Calu3 (cell line): ENCODE measurements at regions not wholly inside any gene's neighbourhood (a gene's known extent, or its start where the extent isn't known, plus 50 kb on each side); places are given as distances from the start of the nearest gene placed in this dataset.

Experiments
- BruUV-seq: library from RNA; stranded (reverse); fragments of 400-500 nt; replicated peaks from 2 replicates; lab custom pipeline; 2021; lab: Mats Ljungman, UMichigan
- CTCF ChIA-PET: fragments of 300-600 bp; sonication (Branson Sonifier 250); formaldehyde crosslinking; loops from one replicate; lab custom pipeline; 2022; ENCODE audit warnings: antibody characterized with exemption; lab: Charles Lee
- DNase-seq: peaks from one replicate; pipeline ENCODE4 v3.0.0; 2022
- H3K27ac Mint-ChIP-seq: one replicate; pipeline ENCODE4 v1.8.0; 2022; ENCODE audit warnings: mixed read lengths; ENCODE audit not compliant: unreplicated experiment
- H3K27me3 Mint-ChIP-seq: one replicate; pipeline ENCODE4 v1.8.0; 2022; ENCODE audit warnings: mixed read lengths; ENCODE audit not compliant: unreplicated experiment
- H3K36me3 Mint-ChIP-seq: one replicate; pipeline ENCODE4 v1.8.0; 2022; ENCODE audit warnings: mild to moderate bottlenecking, moderate library complexity, mixed read lengths; ENCODE audit not compliant: insufficient read depth, unreplicated experiment
- H3K4me1 Mint-ChIP-seq: one replicate; pipeline ENCODE4 v1.8.0; 2022; ENCODE audit warnings: mild to moderate bottlenecking, low read depth, mixed read lengths; ENCODE audit not compliant: unreplicated experiment
- H3K4me3 Mint-ChIP-seq: one replicate; pipeline ENCODE4 v1.8.0; 2022; ENCODE audit warnings: mild to moderate bottlenecking, low read depth, moderate library complexity, mixed read lengths; ENCODE audit not compliant: unreplicated experiment
- H3K9me3 Mint-ChIP-seq: one replicate; pipeline ENCODE4 v1.8.0; 2022; ENCODE audit warnings: low read depth, mixed read lengths; ENCODE audit not compliant: unreplicated experiment
- intact Hi-C: fragments of 100-400 bp; cut with micrococcal nuclease; formaldehyde crosslinking; loops from one replicate; pipeline ENCODE4 v1.10.0; 2022; ENCODE audit not compliant: unreplicated experiment
- TF ChIP-seq, protein P1 (sequence below): fragments of 200-600 bp; IDR thresholded peaks from one replicate; pipeline ENCODE4 v1.8.0; 2022; ENCODE audit warnings: antibody characterized with exemption; ENCODE audit not compliant: unreplicated experiment

DNA sequence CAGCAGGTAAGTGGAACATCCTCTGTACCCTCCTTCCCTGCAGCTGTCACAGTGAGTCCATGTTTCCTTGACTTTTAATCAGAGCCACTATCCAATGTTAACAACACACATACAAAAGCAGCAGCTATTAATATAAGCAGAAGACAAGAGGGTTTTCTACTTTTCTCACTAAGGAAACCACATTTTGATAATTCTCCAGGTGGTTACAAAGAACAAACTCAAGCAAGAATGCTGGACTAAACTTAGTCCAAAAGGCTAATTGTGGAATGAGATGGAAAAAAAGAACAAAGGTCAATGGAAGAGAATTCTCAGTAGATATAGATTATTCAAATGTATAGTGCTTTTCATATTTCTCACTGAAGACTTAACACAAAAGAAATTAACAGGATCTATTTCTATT lies 176.9 kb upstream of the SLC39A10 start:
- intact Hi-C loops = no loop called here
- Mint-ChIP-seq H3K27ac (no peak overlapping the region), H3K4me1 (peaks cover 13% of the 10 kb centered on the region), H3K9me3 (peaks cover 2% of the 10 kb centered on the region), H3K36me3 (no peaks in the 10 kb centered on the region), H3K27me3 (no peaks in the 10 kb centered on the region), H3K4me3 (no peak overlapping the region)
- BruUV-seq = no TSS peak
- DNase-seq = no peak
- TF ChIP-seq, protein P1, sequence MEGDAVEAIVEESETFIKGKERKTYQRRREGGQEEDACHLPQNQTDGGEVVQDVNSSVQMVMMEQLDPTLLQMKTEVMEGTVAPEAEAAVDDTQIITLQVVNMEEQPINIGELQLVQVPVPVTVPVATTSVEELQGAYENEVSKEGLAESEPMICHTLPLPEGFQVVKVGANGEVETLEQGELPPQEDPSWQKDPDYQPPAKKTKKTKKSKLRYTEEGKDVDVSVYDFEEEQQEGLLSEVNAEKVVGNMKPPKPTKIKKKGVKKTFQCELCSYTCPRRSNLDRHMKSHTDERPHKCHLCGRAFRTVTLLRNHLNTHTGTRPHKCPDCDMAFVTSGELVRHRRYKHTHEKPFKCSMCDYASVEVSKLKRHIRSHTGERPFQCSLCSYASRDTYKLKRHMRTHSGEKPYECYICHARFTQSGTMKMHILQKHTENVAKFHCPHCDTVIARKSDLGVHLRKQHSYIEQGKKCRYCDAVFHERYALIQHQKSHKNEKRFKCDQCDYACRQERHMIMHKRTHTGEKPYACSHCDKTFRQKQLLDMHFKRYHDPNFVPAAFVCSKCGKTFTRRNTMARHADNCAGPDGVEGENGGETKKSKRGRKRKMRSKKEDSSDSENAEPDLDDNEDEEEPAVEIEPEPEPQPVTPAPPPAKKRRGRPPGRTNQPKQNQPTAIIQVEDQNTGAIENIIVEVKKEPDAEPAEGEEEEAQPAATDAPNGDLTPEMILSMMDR = no peak
- CTCF ChIA-PET = no interaction called here

- Mint-ChIP-seq H3K36me3 (no peaks in the 10 kb centered on the region), H3K9me3 (peaks cover 2% of the 10 kb centered on the region), H3K4me1 (peaks cover 13% of the 10 kb centered on the region), H3K27ac (no peak overlapping the region), H3K4me3 (no peak overlapping the region), H3K27me3 (no peaks in the 10 kb centered on the region)
- no TSS peak for BruUV-seq
- DNase-seq = no peak
- CTCF ChIA-PET = no interaction called here
- TF ChIP-seq, protein P1 = no peak
- intact Hi-C loops = no loop called here
Observed at GRCh38 chr2:195479407-195479806, 177.6 kb upstream of the SLC39A10 start.

GRCh38 chr2:195477996-195478382 lies 179.0 kb upstream of the SLC39A10 start:
- H3K9me3 Mint-ChIP-seq = peaks cover 2% of the 10 kb centered on the region
- no peaks in the 10 kb centered on the region for H3K27me3 Mint-ChIP-seq
- no peak overlapping the region for H3K27ac Mint-ChIP-seq
- BruUV-seq = no TSS peak
- intact Hi-C loops = no loop called here
- H3K4me3 Mint-ChIP-seq = no peak overlapping the region
- H3K4me1 Mint-ChIP-seq = peaks cover 13% of the 10 kb centered on the region
- TF ChIP-seq, protein P1 = no peak
- CTCF ChIA-PET = no interaction called here
- no peak for DNase-seq
- H3K36me3 Mint-ChIP-seq = no peaks in the 10 kb centered on the region

DNA sequence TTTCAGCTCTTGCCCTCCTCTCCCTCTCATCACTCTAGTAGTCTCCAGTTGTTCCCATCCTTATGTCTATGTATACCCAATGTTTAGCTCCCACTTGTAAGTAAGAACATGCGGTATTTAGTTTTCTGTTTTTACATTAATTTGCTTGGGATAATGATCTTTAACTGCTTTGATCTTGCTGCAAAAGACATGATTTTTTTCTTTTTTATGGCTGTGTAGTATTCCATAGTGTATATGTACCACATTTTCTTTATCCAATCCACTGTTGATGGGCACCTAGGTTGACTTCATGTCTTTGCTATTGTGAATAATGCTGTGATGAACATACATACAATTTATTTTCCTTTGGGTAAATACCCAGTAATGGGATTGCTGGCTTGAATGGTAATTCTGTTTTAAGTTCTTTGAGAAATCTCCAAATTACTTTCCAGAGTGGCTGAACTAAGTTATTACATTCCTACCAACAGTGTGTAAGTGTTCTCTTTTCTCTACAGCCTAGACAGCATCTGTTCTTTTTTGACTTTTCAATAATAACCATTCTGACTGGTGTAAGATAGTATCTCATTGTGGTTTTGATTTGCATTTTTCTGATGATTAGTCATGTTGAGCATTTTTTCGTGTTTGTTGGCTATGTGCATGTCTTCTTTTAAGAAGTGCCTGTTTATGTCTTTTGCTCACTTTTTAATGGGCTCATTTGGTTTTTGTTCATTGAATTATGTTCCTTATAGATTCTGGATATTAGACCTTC lies 179.6 kb upstream of the SLC39A10 start:
- Mint-ChIP-seq H3K4me1 (peaks cover 13% of the 10 kb centered on the region), H3K4me3 (no peak overlapping the region), H3K36me3 (no peaks in the 10 kb centered on the region), H3K27ac (no peak overlapping the region), H3K9me3 (peaks cover 2% of the 10 kb centered on the region), H3K27me3 (no peaks in the 10 kb centered on the region)
- CTCF ChIA-PET = no interaction called here
- no TSS peak for BruUV-seq
- TF ChIP-seq, protein P1 = no peak
- intact Hi-C loops = no loop called here
- DNase-seq = no peak
